Right lobe of liver (tissue), 6 donors: ENCODE measurements at regions not wholly inside any gene's neighbourhood (a gene's known extent, or its start where the extent isn't known, plus 50 kb on each side); places are given as distances from the start of the nearest gene placed in this dataset.

ENCODE experiments used
- ATAC-seq, 4 donors: fragments of 200-7000 bp; cut with Tn5 transposase; one replicate each; pipeline ENCODE4 v1.9.1; 2020; ENCODE audit warnings: mild to moderate bottlenecking in 4 of 4, moderate library complexity in 4 of 4
- DNase-seq, 3 donors: peaks; one replicate each; pipeline ENCODE4 v3.0.0-alpha.2; 2020
- H3K27ac ChIP-seq, 3 donors: fragments of 200-600 bp; one replicate each; pipeline ENCODE4 v1.8.0; 2022
- H3K27me3 ChIP-seq, 2 donors: fragments of 200-600 bp; one replicate each; pipeline ENCODE4 v1.8.0; 2022
- H3K36me3 ChIP-seq, 4 donors: fragments of 200-600 bp; sonication (generic) in 1 of 4; one replicate each; pipeline versions ENCODE4 v1.5.1 to v1.8.0; 2017 to 2022; ENCODE audit warnings: control low read depth in 1 of 4
- H3K4me1 ChIP-seq, 4 donors: fragments of 200-600 bp; sonication (generic) in 1 of 4; one replicate each; pipeline versions ENCODE4 v1.5.1 to v1.8.0; 2017 to 2022; ENCODE audit warnings: control low read depth in 1 of 4
- H3K4me3 ChIP-seq, 3 donors: fragments of 200-600 bp; one replicate each; pipeline ENCODE4 v1.8.0; 2022
- H3K9me3 ChIP-seq, 4 donors: fragments of 200-600 bp; sonication (generic) in 1 of 4; one replicate each; pipeline versions ENCODE4 v1.5.1 to v1.8.0; 2017 to 2022; ENCODE audit warnings: control low read depth in 1 of 4
- CTCF ChIP-seq, 4 donors: fragments of 200-600 bp in 3 of 4; fragments of 450-650 bp in 1 of 4; IDR thresholded peaks; one replicate each; pipeline versions ENCODE4 v1.5.1 to v1.8.0; 2016 to 2022; ENCODE audit warnings: antibody characterized with exemption in 4 of 4, mild to moderate bottlenecking in 2 of 4
- POLR2A ChIP-seq: fragments of 450-650 bp; IDR thresholded peaks from one replicate; pipeline ENCODE4 v1.6.1; 2017; ENCODE audit warnings: antibody characterized with exemption, mild to moderate bottlenecking
- WGBS: methylation state at CpG from one replicate; pipeline ENCODE4 v1.1.6; 2018; ENCODE audit warnings: low coverage, low lambda C conversion rate; ENCODE audit not compliant: insufficient coverage; ENCODE audit errors: missing lambda C conversion rate; 5-methylcytosine and 5-hydroxymethylcytosine counted together
- intact Hi-C, 2 donors: fragments of 100-400 bp; cut with DNase I; formaldehyde crosslinking; loops; one replicate each; pipeline versions ENCODE4 v1.11.2 to v1.14.1; 2022
- donor health status: DM: no; HTN: yes; CAD: no.
- donor health status: DM: no; HTN: no; CAD: no.
- donor health status: DM: no; HTN: no; CAD: no.
- donor health status: DM: no; HTN: yes; CAD: no.
- donor health status: DM: no; HTN: yes; CAD: no.

- Histone ChIP-seq H3K4me1 (no peaks in the 10 kb centered on the region), H3K36me3 (no peaks in the 10 kb centered on the region), H3K27me3 (no peaks in the 10 kb centered on the region), H3K27ac (no peak overlapping the region), H3K4me3 (no peak overlapping the region), H3K9me3 (no peaks in the 10 kb centered on the region)
- ATAC-seq (no peak), DNase-seq (no peak)
- intact Hi-C loops = no loop called here
- WGBS = 83% methylated on average over 5 of the region's 5 CpGs
- TF ChIP-seq CTCF (IDR thresholded peaks at IDR 0.05) (no peak), POLR2A (no peak)
These were observed 249.7 kb downstream of the ACTR3 start for GRCh38 chr2:114139542-114139941.

- no peaks in the 10 kb centered on the region for H3K27me3 ChIP-seq
- no peak for DNase-seq
- H3K4me3 ChIP-seq = no peak overlapping the region
- TF ChIP-seq CTCF (IDR thresholded peaks at IDR 0.05) (no peak), POLR2A (no peak)
- intact Hi-C loops = no loop called here
- H3K36me3 ChIP-seq = no peaks in the 10 kb centered on the region
- peaks cover 0 to 23% (median 7%) of the 10 kb centered on the region in 4 donors for H3K4me1 ChIP-seq
- no peak overlapping the region for H3K27ac ChIP-seq
- no peaks in the 10 kb centered on the region for H3K9me3 ChIP-seq
- WGBS = 77% methylated on average over 5 of the region's 6 CpGs
- ATAC-seq = no peak
These were observed 266.6 kb downstream of the ACTR3 start for GRCh38 chr2:114156366-114157056.

- Histone ChIP-seq H3K36me3 (no peaks in the 10 kb centered on the region), H3K27ac (no peak overlapping the region), H3K4me1 (peaks cover 0 to 23% (median 7%) of the 10 kb centered on the region in 4 donors), H3K9me3 (no peaks in the 10 kb centered on the region), H3K27me3 (no peaks in the 10 kb centered on the region), H3K4me3 (no peak overlapping the region)
- 93% methylated on average over 3 of the region's 3 CpGs for WGBS
- intact Hi-C loops = no loop called here
- TF ChIP-seq CTCF (IDR thresholded peaks at IDR 0.05) (no peak), POLR2A (no peak)
- ATAC-seq = no peak
- no peak for DNase-seq
These were observed 267.1 kb downstream of the ACTR3 start for GRCh38 chr2:114157057-114157385.

- Histone ChIP-seq H3K4me1 (peaks cover 0 to 23% (median 7%) of the 10 kb centered on the region in 4 donors), H3K27ac (peak overlapping the region in 2 of 3 donors; percentile 6 to 63), H3K4me3 (no peak overlapping the region), H3K36me3 (no peaks in the 10 kb centered on the region), H3K9me3 (no peaks in the 10 kb centered on the region), H3K27me3 (no peaks in the 10 kb centered on the region)
- intact Hi-C loops = no loop called here
- TF ChIP-seq CTCF (IDR thresholded peaks at IDR 0.05) = no peak
- no peak for TF ChIP-seq POLR2A
- DNase-seq (peak; percentile 57 to 87 (median 80)), ATAC-seq (peak; percentile 98 to 99 (median 99))
- 21% methylated on average over 2 of the region's 2 CpGs for WGBS
These were observed 270.5 kb downstream of the ACTR3 start for GRCh38 chr2:114160263-114160981.
